GM21528 (cell line): ENCODE measurements at regions not wholly inside any gene's neighbourhood (a gene's known extent, or its start where the extent isn't known, plus 50 kb on each side); places are given as distances from the start of the nearest gene placed in this dataset.
"Not testable (repeated sequence)": the region's sequence is repeated elsewhere in the genome, so short reads cannot be mapped to it uniquely, and the experiment has no call there.

Experiments used
- ATAC-seq: cut with Tn5 transposase; IDR thresholded peaks from one replicate; pipeline ENCODE4 v1.9.1; 2021; ENCODE audit warnings: mild to moderate bottlenecking, moderate library complexity; ENCODE audit not compliant: unreplicated experiment, low FRiP score

- ATAC-seq, result no peak
These were observed 506.1 kb downstream of the RMST start for GRCh38 chr12:97968641-97969197.

- no peak for ATAC-seq
These were observed 515.3 kb downstream of the RMST start for GRCh38 chr12:97977870-97978405.

GRCh38 chr12:97982684-97983083 lies 520.1 kb downstream of the RMST start:
- ATAC-seq, result no peak

DNA sequence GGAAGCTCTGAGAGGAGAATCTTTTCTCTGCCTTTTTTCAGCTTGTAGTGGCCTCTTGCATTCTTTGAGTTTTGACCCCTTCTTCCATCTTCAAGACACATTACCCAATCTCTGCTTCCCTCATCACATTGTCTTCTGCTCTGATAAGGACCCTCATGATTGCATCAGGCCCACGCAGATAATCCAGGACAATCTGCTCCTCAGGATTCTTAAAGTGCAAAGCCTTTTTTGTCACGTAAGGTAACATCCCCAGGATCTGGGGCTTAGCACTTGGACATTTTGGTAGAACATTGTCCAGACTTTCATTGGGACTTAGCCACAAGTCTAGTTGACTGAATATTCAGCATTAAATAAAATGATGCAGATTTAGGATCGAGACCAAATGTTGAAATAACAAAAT lies 521.2 kb downstream of the RMST start:
- ATAC-seq, result no peak

DNA sequence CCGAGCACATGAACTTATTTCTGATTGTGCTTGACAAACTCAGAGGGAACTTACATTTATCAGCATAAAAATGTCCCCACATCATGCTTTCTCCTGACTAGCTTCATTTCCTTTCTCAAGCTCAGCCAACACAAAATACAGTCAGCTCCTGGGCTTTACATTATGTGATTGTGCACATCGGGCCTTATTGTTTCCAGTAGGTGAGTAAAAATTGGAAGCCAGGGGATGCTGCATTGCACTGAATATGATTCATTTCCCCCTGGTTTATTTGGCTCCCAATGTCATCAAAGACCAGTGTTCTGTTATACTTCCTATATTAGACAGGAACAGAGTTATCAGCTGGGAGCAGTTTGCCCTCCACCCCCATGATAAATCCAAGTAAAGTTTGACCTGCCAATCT lies 521.8 kb downstream of the RMST start:
- no peak for ATAC-seq

- no peak for ATAC-seq
These were observed 522.5 kb downstream of the RMST start for GRCh38 chr12:97984974-97985580.

DNA sequence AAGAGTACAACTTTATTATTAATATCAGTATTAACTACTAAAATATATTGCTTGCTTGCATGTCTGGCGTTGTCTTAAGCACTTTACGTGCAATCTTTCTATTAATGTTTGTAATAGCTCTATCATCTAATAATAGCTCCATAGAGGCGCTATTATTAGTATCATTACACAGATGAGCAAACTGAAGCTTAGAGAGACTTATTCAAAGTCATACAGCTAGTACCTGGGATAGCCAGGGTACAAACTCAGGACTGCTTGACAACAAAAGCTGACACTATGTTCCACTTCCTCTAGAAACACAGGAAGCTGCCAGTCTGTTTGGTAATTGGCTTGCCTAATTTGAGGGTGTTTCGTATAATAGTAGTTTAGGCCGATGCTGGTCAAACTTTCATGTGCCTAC lies 523.2 kb downstream of the RMST start:
- ATAC-seq, result no peak

DNA sequence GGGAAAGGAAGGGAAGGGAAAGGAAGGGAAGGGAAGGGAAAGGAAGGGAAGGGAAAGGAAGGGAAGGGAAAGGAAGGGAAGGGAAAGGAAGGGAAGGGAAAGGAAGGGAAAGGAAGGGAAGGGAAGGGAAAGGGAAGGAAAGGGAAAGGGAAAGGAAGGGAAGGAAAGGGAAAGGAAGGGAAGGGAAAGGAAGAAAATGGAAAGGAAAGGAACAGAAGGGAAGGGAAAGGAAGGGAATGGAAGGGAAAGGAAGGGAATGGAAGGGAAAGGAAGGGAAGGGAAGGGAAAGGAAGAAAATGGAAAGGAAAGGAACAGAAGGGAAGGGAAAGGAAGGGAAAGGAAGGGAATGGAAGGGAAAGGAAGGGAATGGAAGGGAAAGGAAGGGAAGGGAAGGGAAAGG lies 526.0 kb downstream of the RMST start:
- not testable (repeated sequence) for ATAC-seq

- ATAC-seq, result no peak
These were observed 525.9 kb upstream of the TMPO start for GRCh38 chr12:97989366-97989940.

DNA sequence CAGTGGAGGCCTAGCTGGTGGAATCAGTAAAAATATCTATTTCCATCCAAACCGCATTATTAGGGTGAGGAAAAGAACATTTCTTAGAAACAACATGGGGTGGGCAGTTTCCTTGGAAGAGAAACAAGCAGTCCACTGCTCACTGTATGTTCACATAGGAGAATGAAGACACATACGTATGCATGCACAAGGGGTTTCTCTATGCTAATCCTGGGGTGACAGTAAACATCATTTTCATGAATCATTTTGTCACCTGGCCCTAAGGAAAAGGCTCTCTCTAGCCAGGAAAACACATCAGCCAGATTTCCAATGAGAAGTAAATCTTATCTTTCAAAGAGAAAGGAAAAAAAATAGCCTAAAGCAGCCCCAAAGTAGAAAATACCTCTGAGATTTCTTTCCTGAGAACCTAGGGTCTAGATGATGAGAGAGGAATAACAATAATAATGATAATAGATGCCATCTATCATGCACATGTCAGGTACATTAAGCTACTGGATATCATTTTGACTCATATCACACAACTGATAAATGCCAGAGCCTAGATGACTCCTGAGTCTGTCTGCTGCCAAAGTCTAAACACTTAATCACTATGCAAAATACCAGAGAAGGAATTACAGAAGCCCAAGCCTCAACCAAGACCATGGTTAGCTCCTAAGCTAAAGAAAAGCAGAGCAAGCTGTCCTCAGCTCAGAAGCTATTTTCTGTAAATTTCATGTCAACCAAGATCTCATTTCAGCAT lies 520.5 kb upstream of the TMPO start:
- ATAC-seq, result no peak

- ATAC-seq, result no peak
These were observed 519.8 kb upstream of the TMPO start for GRCh38 chr12:97995559-97995958.

- no peak for ATAC-seq
These were observed 514.0 kb upstream of the TMPO start for GRCh38 chr12:98001430-98001829.

DNA sequence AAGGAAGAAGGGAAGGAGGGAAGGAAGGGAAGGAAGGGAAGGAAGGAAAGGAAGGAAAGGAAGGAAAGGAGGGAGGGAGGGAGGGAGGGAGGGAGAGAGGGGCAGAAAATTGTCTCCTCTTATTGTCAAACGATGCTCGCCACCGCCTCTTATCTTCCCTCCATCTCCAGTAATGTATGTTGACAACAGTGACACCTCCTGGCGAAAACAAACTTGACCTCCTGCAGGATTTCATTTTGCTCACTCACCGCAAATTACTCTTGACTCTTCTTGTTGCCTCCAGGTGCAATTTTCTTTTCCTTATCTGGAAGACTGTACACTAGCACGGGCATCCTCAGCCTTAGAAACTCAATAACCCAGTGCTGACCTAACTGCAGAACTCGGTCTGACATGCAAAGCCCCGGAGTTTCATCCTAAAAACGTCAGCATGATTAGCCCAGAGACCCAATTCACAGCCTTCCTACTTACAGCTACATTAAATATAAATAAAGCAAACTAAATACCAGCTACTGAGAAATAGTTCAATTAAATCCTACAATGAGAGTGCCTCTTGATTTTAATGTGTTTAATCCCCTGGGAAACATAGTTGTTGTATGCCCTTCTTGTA lies 512.4 kb upstream of the TMPO start:
- ATAC-seq, result no peak

- ATAC-seq, result no peak
These were observed 507.4 kb upstream of the TMPO start for GRCh38 chr12:98007963-98008362.

DNA sequence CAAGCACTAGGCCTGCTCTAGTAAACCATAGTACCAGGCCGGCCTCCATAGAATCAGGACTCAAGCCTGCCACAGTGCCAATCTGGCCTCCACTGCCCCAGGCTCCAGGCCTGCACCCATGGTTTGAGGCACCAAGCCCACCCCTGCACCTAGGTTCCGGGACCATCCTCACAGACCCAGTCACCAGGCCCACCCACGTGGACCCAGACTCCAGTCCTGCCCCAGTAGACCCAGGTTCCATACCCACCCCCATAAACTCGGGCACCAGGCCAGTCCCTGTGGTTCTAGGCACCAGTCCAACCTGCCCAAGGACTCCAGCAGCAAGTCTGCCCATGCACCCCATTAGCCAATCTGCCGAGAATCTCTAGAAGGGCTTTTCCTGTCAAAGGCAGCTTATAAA lies 501.8 kb upstream of the TMPO start:
- ATAC-seq, result no peak

GRCh38 chr12:98018836-98019235 lies 496.6 kb upstream of the TMPO start:
- no peak for ATAC-seq

DNA sequence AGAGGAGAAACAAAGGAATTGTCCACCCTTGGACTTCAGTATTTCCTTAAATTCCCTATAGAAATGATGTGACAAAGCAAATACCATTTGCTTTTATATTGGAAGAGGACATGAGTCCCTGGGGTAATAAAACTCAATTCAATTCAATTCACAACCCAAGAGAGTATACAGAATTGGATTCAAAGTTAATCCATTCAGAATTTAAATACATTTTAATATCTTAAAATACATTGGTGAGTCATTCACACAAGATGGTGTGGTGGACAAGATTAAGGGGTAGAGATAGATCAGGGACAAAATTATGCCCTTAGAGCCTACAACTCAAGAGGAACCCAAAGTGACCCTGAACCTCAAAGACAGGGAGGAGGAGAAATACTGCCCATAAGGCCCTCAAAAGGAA lies 495.0 kb upstream of the TMPO start:
- no peak for ATAC-seq

- no peak for ATAC-seq
These were observed 492.4 kb upstream of the TMPO start for GRCh38 chr12:98022961-98023360.

DNA sequence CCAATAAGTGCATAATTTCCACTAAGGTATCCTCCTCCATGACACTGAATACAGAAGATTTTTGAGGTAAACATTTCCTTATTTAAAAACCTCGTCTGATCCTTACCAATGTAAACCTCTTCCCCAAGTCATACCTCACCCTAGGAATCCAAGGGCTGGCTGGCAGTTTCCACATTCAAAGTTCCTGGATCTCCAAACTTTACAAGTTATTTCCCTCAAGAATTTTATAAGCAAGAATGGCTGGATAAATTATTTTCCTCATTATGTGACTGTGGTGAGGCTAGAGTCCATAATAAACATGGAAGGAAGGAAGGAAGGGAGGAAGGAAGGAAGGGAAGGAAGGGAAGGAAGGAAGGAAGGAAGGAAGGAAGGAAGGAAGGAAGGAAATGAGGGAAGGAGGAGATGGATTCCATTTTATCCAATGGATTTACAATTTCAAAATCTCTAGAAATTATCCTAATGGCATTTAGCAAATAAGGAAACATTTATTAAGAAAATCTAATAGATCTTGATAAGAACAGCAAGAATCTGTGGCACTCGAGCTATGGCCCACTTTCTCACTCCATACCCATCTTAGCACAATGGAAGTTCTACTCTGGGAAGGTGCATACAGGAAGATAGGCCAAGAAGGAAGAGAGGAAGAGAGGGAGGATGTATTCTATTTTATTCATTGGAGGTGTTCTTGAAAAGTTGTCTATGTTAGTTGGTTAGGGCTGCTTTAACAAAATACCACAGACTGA lies 477.8 kb upstream of the TMPO start:
- ATAC-seq, result no peak

DNA sequence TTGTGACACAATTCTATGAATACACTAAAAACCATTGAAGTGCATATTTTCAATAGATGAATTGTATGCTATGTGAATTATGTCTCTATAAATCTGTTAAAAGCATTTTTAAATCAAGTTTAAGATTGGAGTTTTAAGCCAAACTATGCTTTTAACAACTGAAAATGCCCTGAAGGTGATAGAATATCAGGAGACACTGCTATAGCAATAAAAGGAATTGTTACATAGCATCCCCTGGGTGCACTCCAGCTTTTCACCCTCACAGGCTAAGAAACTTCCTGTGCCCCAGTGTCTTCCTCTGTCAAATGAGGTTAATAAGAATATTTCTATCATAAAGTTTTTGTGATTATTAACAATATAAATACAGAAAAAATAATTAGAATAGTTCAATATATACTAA lies 472.7 kb upstream of the TMPO start:
- ATAC-seq, result no peak
